ENCODE measurements at regions not wholly inside any gene's neighbourhood (a gene's known extent, or its start where the extent isn't known, plus 50 kb on each side); places are given as distances from the start of the nearest gene placed in this dataset.

DNA sequence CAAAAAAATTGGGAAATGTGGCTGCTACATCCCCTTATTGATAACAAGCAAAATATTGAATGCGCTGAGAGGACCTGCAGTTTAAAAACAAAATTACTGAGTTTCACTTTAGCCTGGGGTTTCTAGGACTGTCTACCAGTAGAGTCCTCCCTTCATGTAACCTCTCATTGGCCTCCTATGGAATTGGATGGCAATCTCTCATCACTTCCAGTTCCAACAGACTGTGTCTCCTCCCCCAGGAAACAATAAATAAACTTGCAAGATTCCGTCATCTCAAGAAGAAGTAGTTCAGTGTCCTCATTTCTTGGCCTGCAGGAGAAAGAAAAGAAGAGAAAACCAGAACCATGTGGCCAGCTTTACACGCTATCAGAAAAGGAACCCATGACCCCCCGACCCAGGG, 123.8 kb downstream of the TLE3 start:
- Histone ChIP-seq H3K36me3 (ENCODE audit: control insufficient read depth, insufficient read depth, low read length) (no peaks in the 10 kb centered on the region), H3K9ac (ENCODE audit: extremely low read depth, low read length, poor library complexity, severe bottlenecking) (no peak overlapping the region), H3K4me1 (ENCODE audit: control insufficient read depth, insufficient read depth, low read length) (no peaks in the 10 kb centered on the region), H3K4me3 (ENCODE audit: low read length) (no peak overlapping the region), H3K9me3 (ENCODE audit: control insufficient read depth, low read length) (no peaks in the 10 kb centered on the region), H3K27me3 (ENCODE audit: control insufficient read depth, insufficient read depth, low read length, poor library complexity, severe bottlenecking) (peaks cover 21% of the 10 kb centered on the region), H3K27ac (ENCODE audit: low read depth, low read length) (no peak overlapping the region)
- no peaks in the 10 kb centered on the region for H3K9me3 Mint-ChIP-seq
- H3K27me3 Mint-ChIP-seq (ENCODE audit: insufficient read depth) = peaks cover 22% of the 10 kb centered on the region
- H3K36me3 Mint-ChIP-seq (ENCODE audit: low read depth) = no peaks in the 10 kb centered on the region
- 83 to 85% methylated on average over 3 to 4 of the region's 4 CpGs for WGBS, 2 experiments (ENCODE audit: insufficient coverage in 1 of 2, insufficient read length in 1 of 2)
- no peak for TF ChIP-seq CTCF (conservative IDR thresholded peaks at IDR 0.05)
- H3K4me3 Mint-ChIP-seq = no peak overlapping the region
- H3K4me1 Mint-ChIP-seq = no peaks in the 10 kb centered on the region
- no peak for DNase-seq
- H3K27ac Mint-ChIP-seq = no peak overlapping the region

- Mint-ChIP-seq H3K4me1 (peaks cover under 1% of the 10 kb centered on the region), H3K9me3 (no peaks in the 10 kb centered on the region), H3K27ac (no peak overlapping the region), H3K27me3 (ENCODE audit: insufficient read depth) (peaks cover 22% of the 10 kb centered on the region), H3K36me3 (ENCODE audit: low read depth) (no peaks in the 10 kb centered on the region), H3K4me3 (no peak overlapping the region)
- H3K27me3 ChIP-seq (ENCODE audit: control insufficient read depth, insufficient read depth, low read length, poor library complexity, severe bottlenecking) = peaks cover 21% of the 10 kb centered on the region
- no peak for TF ChIP-seq CTCF (conservative IDR thresholded peaks at IDR 0.05)
- H3K9me3 ChIP-seq (ENCODE audit: control insufficient read depth, low read length) = no peaks in the 10 kb centered on the region
- no peak overlapping the region for H3K9ac ChIP-seq (ENCODE audit: extremely low read depth, low read length, poor library complexity, severe bottlenecking)
- H3K4me3 ChIP-seq (ENCODE audit: low read length) = no peak overlapping the region
- no peaks in the 10 kb centered on the region for H3K36me3 ChIP-seq (ENCODE audit: control insufficient read depth, insufficient read depth, low read length)
- 69 to 72% methylated on average over 5 of the region's 5 CpGs for WGBS, 2 experiments (ENCODE audit: insufficient coverage in 1 of 2, insufficient read length in 1 of 2)
- no peaks in the 10 kb centered on the region for H3K4me1 ChIP-seq (ENCODE audit: control insufficient read depth, insufficient read depth, low read length)
- no peak overlapping the region for H3K27ac ChIP-seq (ENCODE audit: low read depth, low read length)
- no peak for DNase-seq
These were observed 123.4 kb downstream of the TLE3 start for GRCh38 chr15:69974321-69974720.

- Mint-ChIP-seq H3K27ac (no peak overlapping the region), H3K27me3 (ENCODE audit: insufficient read depth) (peaks cover 22% of the 10 kb centered on the region), H3K36me3 (ENCODE audit: low read depth) (no peaks in the 10 kb centered on the region), H3K9me3 (no peaks in the 10 kb centered on the region), H3K4me3 (no peak overlapping the region), H3K4me1 (peaks cover 2% of the 10 kb centered on the region)
- Histone ChIP-seq H3K27ac (ENCODE audit: low read depth, low read length) (no peak overlapping the region), H3K27me3 (ENCODE audit: control insufficient read depth, insufficient read depth, low read length, poor library complexity, severe bottlenecking) (peaks cover 21% of the 10 kb centered on the region), H3K9ac (ENCODE audit: extremely low read depth, low read length, poor library complexity, severe bottlenecking) (no peak overlapping the region), H3K9me3 (ENCODE audit: control insufficient read depth, low read length) (no peaks in the 10 kb centered on the region), H3K36me3 (ENCODE audit: control insufficient read depth, insufficient read depth, low read length) (no peaks in the 10 kb centered on the region), H3K4me1 (ENCODE audit: control insufficient read depth, insufficient read depth, low read length) (no peaks in the 10 kb centered on the region), H3K4me3 (ENCODE audit: low read length) (no peak overlapping the region)
- DNase-seq = peak; percentile 86
- no peak for TF ChIP-seq CTCF (conservative IDR thresholded peaks at IDR 0.05)
- 43 to 46% methylated on average over 5 to 7 of the region's 7 CpGs for WGBS, 2 experiments (ENCODE audit: insufficient coverage in 1 of 2, insufficient read length in 1 of 2)
These were observed 121.2 kb downstream of the TLE3 start for GRCh38 chr15:69976366-69976994.

All from endodermal cell (in vitro differentiated cells).